WTC11 (cell line): ENCODE measurements at regions not wholly inside any gene's neighbourhood (a gene's known extent, or its start where the extent isn't known, plus 50 kb on each side); places are given as distances from the start of the nearest gene placed in this dataset.

Experiments
- ATAC-seq: fragments of 200-7000 bp; cut with Tn5 transposase; 2 replicates; pipeline ENCODE4 v1.10.0; 2021; ENCODE audit warnings: mild to moderate bottlenecking, moderate library complexity
- CTCF ChIA-PET: fragments of 300-600 bp; sonication (Branson Sonifier 250); formaldehyde crosslinking; loops from one replicate; lab custom pipeline; 2021; ENCODE audit warnings: antibody characterized with exemption; lab: Charles Lee
- POLR2A ChIA-PET: fragments of 350-600 bp; sonication (Branson Sonifier 250); formaldehyde crosslinking; loops from one replicate; lab custom pipeline; 2021; ENCODE audit warnings: antibody characterized with exemption; lab: Charles Lee
- DNase-seq: peaks from one replicate; pipeline ENCODE4 v3.0.0; 2021; ENCODE audit warnings: low spot score
- H3K27ac Mint-ChIP-seq: 2 replicates; pipeline ENCODE4 v1.8.0; 2021; ENCODE audit warnings: mixed read lengths
- H3K27me3 Mint-ChIP-seq: 2 replicates; pipeline ENCODE4 v1.8.0; 2021; ENCODE audit warnings: low read depth, mild to moderate bottlenecking, moderate library complexity, mixed read lengths
- H3K36me3 Mint-ChIP-seq: 2 replicates; pipeline ENCODE4 v1.8.0; 2021; ENCODE audit warnings: mixed read lengths
- H3K4me1 Mint-ChIP-seq: 2 replicates; pipeline ENCODE4 v1.8.0; 2022; ENCODE audit warnings: mixed read lengths
- H3K4me3 Mint-ChIP-seq: 2 replicates; pipeline ENCODE4 v1.8.0; 2021; ENCODE audit warnings: mild to moderate bottlenecking, moderate library complexity, mixed read lengths
- H3K9me3 Mint-ChIP-seq: 2 replicates; pipeline ENCODE4 v1.8.0; 2021; ENCODE audit warnings: mixed read lengths
- ELF4 ChIP-seq: sonication (generic); formaldehyde crosslinking; IDR thresholded peaks from 2 replicates; pipeline ENCODE4 v1.8.1; 2022; ENCODE audit warnings: low read depth, mild to moderate bottlenecking, moderate library complexity, missing genetic modification reagents
- JUN ChIP-seq: sonication (generic); formaldehyde crosslinking; IDR thresholded peaks from 2 replicates; pipeline ENCODE4 v1.8.0; 2023; ENCODE audit warnings: mild to moderate bottlenecking, missing genetic modification reagents
- MYBL2 ChIP-seq: sonication (generic); formaldehyde crosslinking; IDR thresholded peaks from 2 replicates; pipeline ENCODE4 v1.8.1; 2023; ENCODE audit warnings: mild to moderate bottlenecking, moderate library complexity, missing genetic modification reagents
- PRRX2 ChIP-seq: fragments of 250-450 bp; sonication (Bioruptor Pico); IDR thresholded peaks from 2 replicates; pipeline ENCODE4 v1.8.0; 2021; ENCODE audit warnings: mild to moderate bottlenecking
- RORB ChIP-seq: fragments of 250-450 bp; sonication (Bioruptor Pico); IDR thresholded peaks from 2 replicates; pipeline ENCODE4 v1.9.0; 2021; ENCODE audit warnings: mild to moderate bottlenecking
- ZNF263 ChIP-seq: sonication (generic); formaldehyde crosslinking; IDR thresholded peaks from 2 replicates; pipeline ENCODE4 v1.8.1; 2022; ENCODE audit warnings: low read depth, mild to moderate bottlenecking, moderate library complexity, missing genetic modification reagents
- ZNF317 ChIP-seq: sonication (generic); formaldehyde crosslinking; IDR thresholded peaks from 2 replicates; pipeline ENCODE4 v1.8.1; 2023; ENCODE audit warnings: low read depth, mild to moderate bottlenecking, moderate library complexity, missing genetic modification reagents, borderline replicate concordance
- ZNF423 ChIP-seq: fragments of 250-450 bp; sonication (Bioruptor Pico); IDR thresholded peaks from 2 replicates; pipeline ENCODE4 v2.1.2; 2022; ENCODE audit warnings: mild to moderate bottlenecking, moderate library complexity
- TF ChIP-seq, protein P1 (sequence below): sonication (generic); formaldehyde crosslinking; IDR thresholded peaks from 2 replicates; pipeline ENCODE4 v1.8.1; 2023; ENCODE audit warnings: mild to moderate bottlenecking, missing genetic modification reagents
- TF ChIP-seq, protein P2 (sequence below): sonication (generic); formaldehyde crosslinking; IDR thresholded peaks from 2 replicates; pipeline ENCODE4 v1.8.0; 2022; ENCODE audit warnings: mild to moderate bottlenecking, missing genetic modification reagents
- TF ChIP-seq, protein P3 (sequence below): sonication (generic); formaldehyde crosslinking; IDR thresholded peaks from 2 replicates; pipeline ENCODE4 v1.8.0; 2023; ENCODE audit warnings: missing genetic modification reagents
- TF ChIP-seq, protein P4 (sequence below): sonication (generic); formaldehyde crosslinking; IDR thresholded peaks from 2 replicates; pipeline ENCODE4 v1.8.0; 2023; ENCODE audit warnings: mild to moderate bottlenecking, missing genetic modification reagents
- TF ChIP-seq, protein P5 (sequence below): sonication (generic); formaldehyde crosslinking; IDR thresholded peaks from 2 replicates; pipeline ENCODE4 v1.8.0; 2022; ENCODE audit warnings: mild to moderate bottlenecking, missing genetic modification reagents
- TF ChIP-seq, protein P6 (sequence below): sonication (generic); formaldehyde crosslinking; conservative IDR thresholded peaks from 2 replicates; pipeline ENCODE4 v1.8.1; 2023; ENCODE audit warnings: mild to moderate bottlenecking, low read depth, missing genetic modification reagents, moderate library complexity
- TF ChIP-seq, protein P7 (sequence below): sonication (generic); formaldehyde crosslinking; IDR thresholded peaks from 2 replicates; pipeline ENCODE4 v1.8.0; 2022; ENCODE audit warnings: missing genetic modification reagents

DNA sequence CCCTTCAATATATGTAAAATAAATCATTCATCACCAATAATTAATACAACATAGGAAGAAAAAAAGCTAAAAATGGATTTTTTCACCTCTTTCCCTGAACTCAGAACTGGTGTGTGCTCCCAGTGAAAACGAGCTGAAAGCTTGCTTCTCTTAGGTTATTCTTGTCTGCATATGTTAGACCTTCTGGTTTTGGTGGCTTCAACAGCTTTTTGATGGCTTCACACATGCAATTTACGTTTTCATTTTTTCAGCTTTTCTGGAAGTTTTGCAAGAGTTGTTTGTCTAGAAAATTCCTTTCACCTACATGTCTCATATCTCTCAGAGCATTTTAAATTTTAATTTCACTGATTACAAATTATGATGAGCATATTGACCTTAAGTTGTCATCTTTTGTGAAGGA is 86.9 kb upstream of the PTCHD4 start (continued):
- TF ChIP-seq, protein P1, sequence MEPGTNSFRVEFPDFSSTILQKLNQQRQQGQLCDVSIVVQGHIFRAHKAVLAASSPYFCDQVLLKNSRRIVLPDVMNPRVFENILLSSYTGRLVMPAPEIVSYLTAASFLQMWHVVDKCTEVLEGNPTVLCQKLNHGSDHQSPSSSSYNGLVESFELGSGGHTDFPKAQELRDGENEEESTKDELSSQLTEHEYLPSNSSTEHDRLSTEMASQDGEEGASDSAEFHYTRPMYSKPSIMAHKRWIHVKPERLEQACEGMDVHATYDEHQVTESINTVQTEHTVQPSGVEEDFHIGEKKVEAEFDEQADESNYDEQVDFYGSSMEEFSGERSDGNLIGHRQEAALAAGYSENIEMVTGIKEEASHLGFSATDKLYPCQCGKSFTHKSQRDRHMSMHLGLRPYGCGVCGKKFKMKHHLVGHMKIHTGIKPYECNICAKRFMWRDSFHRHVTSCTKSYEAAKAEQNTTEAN: no peak

DNA sequence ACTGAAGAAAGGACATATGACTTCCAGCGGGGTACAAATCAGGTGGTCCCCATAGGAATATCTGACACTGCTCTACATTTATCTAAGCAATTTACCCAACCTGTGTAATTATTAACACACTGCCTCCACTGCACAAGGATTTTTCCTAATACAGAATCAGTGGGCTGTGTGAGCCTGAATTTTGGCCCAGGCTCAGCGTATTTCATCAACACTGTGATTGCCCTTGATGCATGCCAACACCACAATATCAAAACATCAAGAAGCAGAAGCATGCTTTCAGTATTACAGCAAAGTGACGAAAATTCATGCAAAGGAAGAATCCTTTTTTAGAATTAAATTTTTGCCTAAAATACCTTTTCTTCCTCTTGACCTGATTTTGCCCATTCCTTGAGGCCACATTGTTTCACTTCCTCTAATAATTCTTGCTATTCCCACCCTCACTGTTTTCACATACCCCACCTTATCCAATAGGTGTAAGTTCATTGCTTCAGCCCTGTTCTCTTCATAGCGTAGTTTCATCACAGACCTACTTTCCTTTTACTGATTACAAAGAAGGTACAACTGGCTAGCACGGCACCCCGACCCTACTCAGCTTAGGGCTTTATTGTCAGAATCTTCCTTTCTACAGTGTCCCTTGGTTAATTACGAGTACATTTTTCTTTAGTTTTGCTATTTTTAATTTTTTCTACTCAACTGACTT is 83.7 kb upstream of the PTCHD4 start:
- H3K4me1 Mint-ChIP-seq: no peaks in the 10 kb centered on the region
- POLR2A ChIA-PET: no interaction called here
- CTCF ChIA-PET: no interaction called here
- H3K4me3 Mint-ChIP-seq: no peak overlapping the region
- DNase-seq: no peak
- ATAC-seq: no peak
- TF ChIP-seq, protein P2, sequence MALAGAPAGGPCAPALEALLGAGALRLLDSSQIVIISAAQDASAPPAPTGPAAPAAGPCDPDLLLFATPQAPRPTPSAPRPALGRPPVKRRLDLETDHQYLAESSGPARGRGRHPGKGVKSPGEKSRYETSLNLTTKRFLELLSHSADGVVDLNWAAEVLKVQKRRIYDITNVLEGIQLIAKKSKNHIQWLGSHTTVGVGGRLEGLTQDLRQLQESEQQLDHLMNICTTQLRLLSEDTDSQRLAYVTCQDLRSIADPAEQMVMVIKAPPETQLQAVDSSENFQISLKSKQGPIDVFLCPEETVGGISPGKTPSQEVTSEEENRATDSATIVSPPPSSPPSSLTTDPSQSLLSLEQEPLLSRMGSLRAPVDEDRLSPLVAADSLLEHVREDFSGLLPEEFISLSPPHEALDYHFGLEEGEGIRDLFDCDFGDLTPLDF: no peak
- peaks cover 10% of the 10 kb centered on the region for H3K9me3 Mint-ChIP-seq
- H3K36me3 Mint-ChIP-seq: no peaks in the 10 kb centered on the region
- no peak overlapping the region for H3K27ac Mint-ChIP-seq
- H3K27me3 Mint-ChIP-seq: no peaks in the 10 kb centered on the region

DNA sequence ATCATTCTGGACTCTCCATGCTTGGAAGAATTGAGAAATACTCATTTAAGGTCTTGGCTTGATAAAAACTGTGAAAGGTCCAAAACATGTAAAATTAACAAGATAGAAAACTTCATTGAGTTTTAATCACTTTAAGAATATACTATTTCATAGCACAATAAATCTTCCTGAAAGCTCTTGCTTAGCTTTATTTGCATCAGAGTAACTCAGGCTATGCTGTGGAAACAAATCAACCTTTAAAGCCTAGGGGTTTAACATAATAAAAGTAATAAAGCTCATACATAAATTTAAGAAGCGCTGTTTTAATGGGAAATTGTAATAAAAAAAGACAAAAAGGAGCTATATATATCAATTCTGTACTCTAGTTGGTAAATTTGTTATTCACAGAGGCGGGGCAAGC is 77.2 kb upstream of the PTCHD4 start:
- H3K36me3 Mint-ChIP-seq: no peaks in the 10 kb centered on the region
- ChIA-PET CTCF (no interaction called here), POLR2A (no interaction called here)
- peaks cover 12% of the 10 kb centered on the region for H3K4me1 Mint-ChIP-seq
- DNase-seq: no peak
- no peaks in the 10 kb centered on the region for H3K9me3 Mint-ChIP-seq
- no peak for ATAC-seq
- TF ChIP-seq, protein P3, sequence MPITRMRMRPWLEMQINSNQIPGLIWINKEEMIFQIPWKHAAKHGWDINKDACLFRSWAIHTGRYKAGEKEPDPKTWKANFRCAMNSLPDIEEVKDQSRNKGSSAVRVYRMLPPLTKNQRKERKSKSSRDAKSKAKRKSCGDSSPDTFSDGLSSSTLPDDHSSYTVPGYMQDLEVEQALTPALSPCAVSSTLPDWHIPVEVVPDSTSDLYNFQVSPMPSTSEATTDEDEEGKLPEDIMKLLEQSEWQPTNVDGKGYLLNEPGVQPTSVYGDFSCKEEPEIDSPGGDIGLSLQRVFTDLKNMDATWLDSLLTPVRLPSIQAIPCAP (CRISPR knock-in tag): no peak
- TF ChIP-seq, protein P4, sequence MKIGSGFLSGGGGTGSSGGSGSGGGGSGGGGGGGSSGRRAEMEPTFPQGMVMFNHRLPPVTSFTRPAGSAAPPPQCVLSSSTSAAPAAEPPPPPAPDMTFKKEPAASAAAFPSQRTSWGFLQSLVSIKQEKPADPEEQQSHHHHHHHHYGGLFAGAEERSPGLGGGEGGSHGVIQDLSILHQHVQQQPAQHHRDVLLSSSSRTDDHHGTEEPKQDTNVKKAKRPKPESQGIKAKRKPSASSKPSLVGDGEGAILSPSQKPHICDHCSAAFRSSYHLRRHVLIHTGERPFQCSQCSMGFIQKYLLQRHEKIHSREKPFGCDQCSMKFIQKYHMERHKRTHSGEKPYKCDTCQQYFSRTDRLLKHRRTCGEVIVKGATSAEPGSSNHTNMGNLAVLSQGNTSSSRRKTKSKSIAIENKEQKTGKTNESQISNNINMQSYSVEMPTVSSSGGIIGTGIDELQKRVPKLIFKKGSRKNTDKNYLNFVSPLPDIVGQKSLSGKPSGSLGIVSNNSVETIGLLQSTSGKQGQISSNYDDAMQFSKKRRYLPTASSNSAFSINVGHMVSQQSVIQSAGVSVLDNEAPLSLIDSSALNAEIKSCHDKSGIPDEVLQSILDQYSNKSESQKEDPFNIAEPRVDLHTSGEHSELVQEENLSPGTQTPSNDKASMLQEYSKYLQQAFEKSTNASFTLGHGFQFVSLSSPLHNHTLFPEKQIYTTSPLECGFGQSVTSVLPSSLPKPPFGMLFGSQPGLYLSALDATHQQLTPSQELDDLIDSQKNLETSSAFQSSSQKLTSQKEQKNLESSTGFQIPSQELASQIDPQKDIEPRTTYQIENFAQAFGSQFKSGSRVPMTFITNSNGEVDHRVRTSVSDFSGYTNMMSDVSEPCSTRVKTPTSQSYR: no peak
- no peak for TF ChIP-seq PRRX2 (CRISPR knock-in tag)
- TF ChIP-seq ELF4: no peak
- TF ChIP-seq, protein P5, sequence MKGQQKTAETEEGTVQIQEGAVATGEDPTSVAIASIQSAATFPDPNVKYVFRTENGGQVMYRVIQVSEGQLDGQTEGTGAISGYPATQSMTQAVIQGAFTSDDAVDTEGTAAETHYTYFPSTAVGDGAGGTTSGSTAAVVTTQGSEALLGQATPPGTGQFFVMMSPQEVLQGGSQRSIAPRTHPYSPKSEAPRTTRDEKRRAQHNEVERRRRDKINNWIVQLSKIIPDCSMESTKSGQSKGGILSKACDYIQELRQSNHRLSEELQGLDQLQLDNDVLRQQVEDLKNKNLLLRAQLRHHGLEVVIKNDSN: no peak
- TF ChIP-seq, protein P6, sequence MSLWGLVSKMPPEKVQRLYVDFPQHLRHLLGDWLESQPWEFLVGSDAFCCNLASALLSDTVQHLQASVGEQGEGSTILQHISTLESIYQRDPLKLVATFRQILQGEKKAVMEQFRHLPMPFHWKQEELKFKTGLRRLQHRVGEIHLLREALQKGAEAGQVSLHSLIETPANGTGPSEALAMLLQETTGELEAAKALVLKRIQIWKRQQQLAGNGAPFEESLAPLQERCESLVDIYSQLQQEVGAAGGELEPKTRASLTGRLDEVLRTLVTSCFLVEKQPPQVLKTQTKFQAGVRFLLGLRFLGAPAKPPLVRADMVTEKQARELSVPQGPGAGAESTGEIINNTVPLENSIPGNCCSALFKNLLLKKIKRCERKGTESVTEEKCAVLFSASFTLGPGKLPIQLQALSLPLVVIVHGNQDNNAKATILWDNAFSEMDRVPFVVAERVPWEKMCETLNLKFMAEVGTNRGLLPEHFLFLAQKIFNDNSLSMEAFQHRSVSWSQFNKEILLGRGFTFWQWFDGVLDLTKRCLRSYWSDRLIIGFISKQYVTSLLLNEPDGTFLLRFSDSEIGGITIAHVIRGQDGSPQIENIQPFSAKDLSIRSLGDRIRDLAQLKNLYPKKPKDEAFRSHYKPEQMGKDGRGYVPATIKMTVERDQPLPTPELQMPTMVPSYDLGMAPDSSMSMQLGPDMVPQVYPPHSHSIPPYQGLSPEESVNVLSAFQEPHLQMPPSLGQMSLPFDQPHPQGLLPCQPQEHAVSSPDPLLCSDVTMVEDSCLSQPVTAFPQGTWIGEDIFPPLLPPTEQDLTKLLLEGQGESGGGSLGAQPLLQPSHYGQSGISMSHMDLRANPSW: no peak
- no peak for TF ChIP-seq ZNF263 (CRISPR knock-in tag)
- TF ChIP-seq, all 79 proteins: peak for 0
- Mint-ChIP-seq H3K27ac (no peak overlapping the region), H3K4me3 (no peak overlapping the region), H3K27me3 (no peaks in the 10 kb centered on the region)

DNA sequence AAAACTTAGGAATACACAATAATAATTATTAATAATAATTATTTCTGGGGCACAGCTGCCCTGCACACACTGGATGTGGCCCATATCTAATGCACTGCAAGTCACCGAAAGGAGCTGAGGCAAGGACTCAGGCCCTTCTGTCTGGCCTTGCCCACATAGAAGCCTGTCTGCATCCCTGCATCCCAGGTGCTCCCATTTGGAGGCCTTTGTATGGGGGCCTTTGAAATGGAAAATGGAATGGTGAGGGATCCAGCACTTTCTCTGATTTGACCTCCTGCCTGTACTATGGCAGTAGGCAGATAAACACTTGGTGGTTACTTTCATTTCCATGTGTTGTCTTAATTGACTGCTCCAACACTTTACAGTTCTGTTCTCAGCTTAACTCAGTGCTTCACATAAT is 75.7 kb upstream of the PTCHD4 start:
- ATAC-seq: peak; percentile 93
- TF ChIP-seq RORB (CRISPR knock-in tag): no peak
- no peak for TF ChIP-seq JUN (CRISPR knock-in tag)
- no peak for TF ChIP-seq ZNF423
- no peak for TF ChIP-seq ZNF317
- TF ChIP-seq MYBL2 (CRISPR knock-in tag): no peak
- TF ChIP-seq, protein P7, sequence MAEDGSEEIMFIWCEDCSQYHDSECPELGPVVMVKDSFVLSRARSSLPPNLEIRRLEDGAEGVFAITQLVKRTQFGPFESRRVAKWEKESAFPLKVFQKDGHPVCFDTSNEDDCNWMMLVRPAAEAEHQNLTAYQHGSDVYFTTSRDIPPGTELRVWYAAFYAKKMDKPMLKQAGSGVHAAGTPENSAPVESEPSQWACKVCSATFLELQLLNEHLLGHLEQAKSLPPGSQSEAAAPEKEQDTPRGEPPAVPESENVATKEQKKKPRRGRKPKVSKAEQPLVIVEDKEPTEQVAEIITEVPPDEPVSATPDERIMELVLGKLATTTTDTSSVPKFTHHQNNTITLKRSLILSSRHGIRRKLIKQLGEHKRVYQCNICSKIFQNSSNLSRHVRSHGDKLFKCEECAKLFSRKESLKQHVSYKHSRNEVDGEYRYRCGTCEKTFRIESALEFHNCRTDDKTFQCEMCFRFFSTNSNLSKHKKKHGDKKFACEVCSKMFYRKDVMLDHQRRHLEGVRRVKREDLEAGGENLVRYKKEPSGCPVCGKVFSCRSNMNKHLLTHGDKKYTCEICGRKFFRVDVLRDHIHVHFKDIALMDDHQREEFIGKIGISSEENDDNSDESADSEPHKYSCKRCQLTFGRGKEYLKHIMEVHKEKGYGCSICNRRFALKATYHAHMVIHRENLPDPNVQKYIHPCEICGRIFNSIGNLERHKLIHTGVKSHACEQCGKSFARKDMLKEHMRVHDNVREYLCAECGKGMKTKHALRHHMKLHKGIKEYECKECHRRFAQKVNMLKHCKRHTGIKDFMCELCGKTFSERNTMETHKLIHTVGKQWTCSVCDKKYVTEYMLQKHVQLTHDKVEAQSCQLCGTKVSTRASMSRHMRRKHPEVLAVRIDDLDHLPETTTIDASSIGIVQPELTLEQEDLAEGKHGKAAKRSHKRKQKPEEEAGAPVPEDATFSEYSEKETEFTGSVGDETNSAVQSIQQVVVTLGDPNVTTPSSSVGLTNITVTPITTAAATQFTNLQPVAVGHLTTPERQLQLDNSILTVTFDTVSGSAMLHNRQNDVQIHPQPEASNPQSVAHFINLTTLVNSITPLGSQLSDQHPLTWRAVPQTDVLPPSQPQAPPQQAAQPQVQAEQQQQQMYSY (CRISPR knock-in tag): no peak

More for the DNA sequence above, 75.7 kb upstream of the PTCHD4 start:
- no peaks in the 10 kb centered on the region for H3K27me3 Mint-ChIP-seq
- peaks cover 12% of the 10 kb centered on the region for H3K4me1 Mint-ChIP-seq
- no peak overlapping the region for H3K4me3 Mint-ChIP-seq
- ChIA-PET CTCF (no interaction called here), POLR2A (no interaction called here)
- H3K36me3 Mint-ChIP-seq: no peaks in the 10 kb centered on the region
- no peak overlapping the region for H3K27ac Mint-ChIP-seq
- H3K9me3 Mint-ChIP-seq: no peaks in the 10 kb centered on the region
- peak; percentile 32 for DNase-seq
